CD4-positive, alpha-beta T cell treated with Interleukin-15 for 4 hours (primary cell): ENCODE measurements at regions not wholly inside any gene's neighbourhood (a gene's known extent, or its start where the extent isn't known, plus 50 kb on each side); places are given as distances from the start of the nearest gene placed in this dataset.
"Not testable (repeated sequence)": the region's sequence is repeated elsewhere in the genome, so short reads cannot be mapped to it uniquely, and the experiment has no call there.

Experiments used
- DNase-seq: peaks from one replicate; pipeline ENCODE4 v3.0.0-alpha.2; 2020; ENCODE audit warnings: low spot score

DNA sequence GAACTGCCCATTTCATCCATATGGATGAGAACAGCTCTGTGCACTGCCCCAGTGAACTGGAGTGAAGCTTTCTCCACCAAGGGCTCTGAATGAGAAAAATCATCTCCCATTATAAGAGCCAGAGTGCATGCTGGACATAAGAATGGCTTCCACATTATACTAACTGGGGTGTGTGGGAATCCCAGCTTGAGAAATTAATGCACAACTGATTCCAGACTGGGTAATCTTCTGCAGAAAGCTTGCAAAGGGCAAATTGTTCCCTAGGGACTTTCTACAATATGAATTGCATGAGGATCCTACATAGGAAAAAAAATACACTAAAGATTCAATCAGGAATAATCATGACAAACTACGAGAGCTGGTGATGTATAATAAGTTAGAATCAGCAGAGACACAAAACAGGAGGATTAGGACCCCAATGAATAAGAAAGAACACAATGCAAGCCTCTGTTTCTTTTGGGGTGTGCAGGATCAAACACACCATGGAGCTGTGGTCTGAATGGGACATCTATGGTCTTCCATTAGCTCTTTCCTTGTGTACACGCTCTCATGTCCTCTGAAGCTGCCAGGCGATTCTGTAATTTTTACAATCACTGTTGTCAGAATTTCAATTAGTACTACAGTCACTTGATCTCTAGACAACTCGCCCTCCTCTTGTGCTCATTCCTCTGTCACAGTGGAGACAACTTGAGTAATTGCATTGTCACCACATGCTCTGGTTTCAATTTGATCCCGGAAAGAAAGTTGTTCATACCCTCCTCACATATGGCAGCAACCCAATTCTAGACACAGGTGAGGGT, 1327.4 kb downstream of the GATA3 start:
- DNase-seq, result no peak

DNA sequence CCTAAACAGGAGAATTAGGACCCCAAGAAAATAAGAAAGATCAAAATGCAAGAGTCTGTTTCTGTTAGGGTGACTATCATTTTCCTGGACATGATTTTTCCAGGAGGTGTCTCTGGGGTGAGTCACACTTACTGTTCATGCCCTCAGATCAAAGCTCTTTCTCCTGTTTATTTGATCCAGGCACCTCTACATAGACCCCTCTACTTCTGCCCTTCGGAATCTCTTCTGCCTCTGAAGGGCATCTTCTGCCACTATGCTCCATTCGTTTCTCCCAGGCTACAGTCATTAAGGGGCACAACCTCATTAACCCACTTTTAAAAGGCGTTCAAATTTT, 1328.0 kb downstream of the GATA3 start:
- no peak for DNase-seq

DNA sequence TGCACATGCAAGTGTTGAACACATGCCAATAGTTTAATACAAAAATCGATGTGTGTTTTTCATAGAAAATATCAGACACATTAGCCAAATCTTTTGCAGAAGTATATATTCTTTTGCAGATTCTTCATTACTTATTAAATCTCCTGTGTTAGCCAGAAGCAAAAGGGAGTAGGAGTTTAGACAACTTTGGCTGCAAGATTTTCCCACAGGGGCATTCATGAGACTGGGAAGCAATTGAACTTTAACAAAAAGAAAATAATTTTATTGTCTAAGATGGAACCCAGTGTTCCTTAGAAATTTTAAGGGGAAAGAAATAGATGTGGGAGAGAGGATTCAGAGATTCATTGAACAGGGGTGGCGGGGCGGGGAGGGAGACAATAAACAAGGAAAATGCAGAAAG, 1336.0 kb downstream of the GATA3 start:
- DNase-seq, result no peak

DNA sequence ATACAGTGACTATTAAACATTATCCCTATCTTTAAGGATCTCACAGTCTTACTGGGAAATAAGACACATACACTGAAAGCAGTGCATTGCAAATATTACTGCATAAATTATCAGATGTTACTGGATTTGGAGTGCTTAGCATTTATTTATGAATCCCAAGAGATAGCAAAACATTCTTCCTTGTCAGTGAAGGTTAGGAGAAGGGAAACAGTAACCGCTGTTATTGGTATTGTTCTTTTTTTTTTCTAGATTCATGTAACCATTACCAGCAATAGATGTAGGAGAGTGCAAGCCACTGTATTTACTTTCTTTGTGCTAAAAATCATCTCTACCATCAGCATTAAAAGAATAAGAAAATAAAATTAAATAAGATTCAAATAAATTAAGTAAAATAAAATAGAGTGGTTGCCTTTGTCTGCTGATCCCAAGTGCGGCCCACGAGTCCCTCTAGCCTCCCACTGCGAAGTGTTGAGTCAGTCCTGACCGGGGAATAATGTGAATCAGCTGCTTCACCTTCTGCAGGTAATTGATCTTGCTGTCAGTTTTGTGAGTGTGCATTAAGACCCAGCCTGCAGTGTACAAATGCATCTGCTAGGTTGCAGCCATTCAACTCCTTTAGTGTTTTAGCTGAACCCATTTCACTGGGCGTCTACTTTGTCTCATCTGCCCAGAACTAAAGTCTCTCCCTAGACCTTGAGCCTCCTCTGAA, 1344.9 kb downstream of the GATA3 start:
- DNase-seq, result no peak

DNA sequence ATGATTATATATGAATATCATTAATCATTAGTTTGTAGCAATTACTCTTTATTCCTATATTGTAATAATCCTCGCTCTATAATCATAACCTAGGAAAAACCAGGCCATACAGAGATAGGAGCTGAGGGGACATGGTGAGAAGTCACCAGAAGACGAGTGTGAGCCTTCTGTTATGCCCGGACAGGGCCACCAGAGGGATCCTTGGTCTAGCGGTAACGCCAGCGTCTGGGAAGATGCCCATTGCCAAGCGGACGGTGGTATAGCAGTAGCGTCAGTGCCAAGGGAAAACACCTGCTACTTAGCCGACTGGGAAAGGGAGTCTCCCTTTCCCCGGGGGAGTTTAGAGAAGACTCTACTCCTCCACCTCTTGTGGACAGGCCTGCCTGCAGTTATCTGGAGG, 1347.6 kb downstream of the GATA3 start:
- not testable (repeated sequence) for DNase-seq

DNA sequence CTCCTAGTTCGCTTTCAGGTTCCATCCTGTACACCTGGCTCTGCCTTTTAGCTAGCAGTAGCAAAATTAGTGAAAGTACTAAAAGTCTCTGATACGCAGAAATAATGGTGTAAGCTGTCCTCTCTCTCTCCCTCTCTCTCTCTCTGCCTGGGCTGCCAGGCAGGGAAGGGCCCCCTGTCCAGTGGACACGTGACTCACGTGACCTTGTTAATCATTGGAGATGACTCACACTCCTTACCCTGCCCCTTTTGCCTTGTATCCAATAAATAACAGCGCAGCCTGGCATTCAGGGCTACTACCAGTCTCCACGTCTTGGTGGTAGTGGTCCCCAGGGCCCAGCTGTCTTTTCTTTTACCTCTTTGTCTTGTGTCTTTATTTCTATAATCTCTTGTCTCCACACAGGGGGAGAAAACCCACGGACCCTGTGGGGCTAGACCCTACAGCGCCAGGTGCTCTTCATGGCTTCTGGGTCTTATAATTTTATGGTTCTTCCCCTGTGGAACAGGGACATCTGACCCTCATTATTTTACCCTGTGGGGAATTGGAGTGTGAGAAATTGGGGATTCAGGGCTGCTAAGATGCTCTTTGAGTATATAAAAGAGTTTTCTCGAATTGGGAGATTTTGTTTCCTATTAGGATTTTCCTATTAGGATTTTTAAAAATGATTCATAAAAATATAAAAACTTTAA, 1348.2 kb downstream of the GATA3 start:
- DNase-seq, result not testable (repeated sequence)

DNA sequence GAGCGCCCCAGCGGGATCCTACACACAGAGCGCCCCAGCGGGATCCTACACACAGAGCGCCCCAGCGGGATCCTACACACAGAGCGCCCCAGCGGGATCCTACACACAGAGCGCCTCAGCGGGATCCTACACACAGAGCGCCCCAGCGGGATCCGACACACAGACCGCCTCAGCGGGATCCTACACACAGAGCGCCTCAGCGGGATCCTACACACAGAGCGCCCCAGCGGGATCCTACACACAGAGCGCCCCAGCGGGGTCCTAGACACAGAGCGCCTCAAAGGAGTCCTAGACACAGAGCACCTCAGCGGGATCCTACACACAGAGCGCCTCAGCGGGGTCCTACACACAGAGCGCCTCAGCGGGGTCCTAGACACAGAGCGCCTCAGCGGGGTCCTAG, 1352.7 kb downstream of the GATA3 start:
- DNase-seq, result not testable (repeated sequence)

DNA sequence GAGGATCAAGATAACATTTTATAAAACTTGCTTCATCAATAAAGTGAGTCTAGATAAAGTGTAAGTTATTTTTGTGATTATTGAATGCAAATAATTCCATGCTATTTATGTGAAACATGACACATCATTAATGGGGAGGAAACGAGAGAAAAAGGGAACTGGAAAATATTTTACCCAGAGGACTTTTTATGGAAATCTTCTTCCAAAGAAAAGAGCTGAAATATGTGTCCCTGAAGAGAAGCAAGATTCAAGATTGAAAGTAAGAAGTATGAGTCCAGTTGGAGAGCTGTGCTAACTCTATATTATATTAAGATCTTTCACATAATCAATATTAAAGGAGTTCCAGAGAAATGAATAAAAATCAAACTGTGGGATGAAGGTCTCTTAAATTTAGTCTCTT, 1361.8 kb downstream of the GATA3 start:
- DNase-seq, result no peak

DNA sequence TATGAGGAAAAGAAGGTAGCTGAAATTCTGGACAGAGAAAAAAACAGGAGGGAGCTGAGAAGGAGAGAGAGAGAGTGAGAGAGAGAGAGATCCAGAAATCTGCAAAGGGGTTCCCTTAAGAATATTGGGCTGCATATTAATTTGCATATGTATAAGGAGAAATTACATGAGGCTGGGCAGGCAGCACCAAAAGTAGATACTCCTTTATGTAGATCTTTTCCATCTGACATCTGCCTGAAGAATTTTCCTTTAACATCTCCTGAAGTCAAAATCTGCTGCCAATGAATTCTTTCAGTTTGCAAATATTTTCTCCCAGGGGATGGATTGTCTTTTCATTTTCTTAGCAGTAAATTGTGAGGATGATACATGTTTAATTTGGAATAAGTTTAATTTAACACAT, 1365.3 kb downstream of the GATA3 start:
- no peak for DNase-seq

DNA sequence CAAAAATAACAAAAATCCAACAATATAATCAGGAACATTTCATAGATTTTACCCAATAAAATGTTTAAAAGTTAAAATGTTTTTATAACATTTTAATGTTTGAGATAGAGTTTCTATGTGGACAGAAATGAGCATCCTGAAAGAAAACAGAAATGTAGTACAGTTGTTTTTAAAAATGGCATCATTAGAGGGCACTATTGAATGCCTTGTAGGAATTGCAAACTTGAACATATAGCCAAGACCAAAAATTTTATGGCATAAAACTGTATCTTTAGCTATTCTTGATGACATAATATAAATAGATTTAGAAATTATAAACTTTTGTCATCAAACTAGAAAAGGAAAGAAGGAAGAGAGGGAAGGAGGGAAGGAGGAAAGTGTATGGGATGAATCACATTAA, 1372.7 kb downstream of the GATA3 start:
- DNase-seq, result no peak

DNA sequence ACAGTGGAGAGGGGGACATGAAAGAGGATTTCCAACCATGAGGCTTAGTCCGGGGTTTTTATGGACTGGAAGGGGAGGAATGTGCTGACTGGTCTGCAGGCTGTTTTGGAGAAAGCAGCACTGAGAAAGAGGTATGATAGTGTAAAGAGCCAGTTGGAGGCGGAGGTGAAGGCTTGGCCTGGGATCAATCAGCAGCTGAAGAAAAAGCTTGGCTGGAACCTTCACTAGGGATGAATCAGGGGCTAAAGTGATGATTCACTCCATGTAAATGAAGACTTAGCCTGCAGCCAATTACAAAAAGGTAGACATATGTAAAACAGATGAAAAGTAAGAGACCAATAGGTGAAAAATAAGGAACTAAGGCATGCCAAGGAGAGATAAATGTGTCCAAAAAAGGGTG, 1382.6 kb downstream of the GATA3 start:
- no peak for DNase-seq

DNA sequence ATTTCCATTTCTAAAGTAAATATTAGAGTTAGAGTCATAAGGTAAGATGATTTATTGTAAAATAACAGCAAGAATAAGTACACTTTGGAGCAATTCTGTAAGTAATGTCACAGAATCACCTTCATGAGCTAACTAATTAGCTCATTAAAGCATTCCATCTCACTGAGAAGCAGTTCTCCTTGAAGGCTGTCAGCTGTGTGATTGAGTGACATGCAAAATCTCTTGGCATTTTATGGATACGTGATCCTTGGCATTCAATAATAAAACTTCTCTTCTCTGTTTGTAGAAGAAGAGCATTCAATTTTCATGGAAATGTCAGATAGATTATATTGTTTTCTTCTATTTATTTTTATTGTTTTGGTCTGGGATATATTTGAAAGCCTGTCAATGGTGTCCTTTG, 1389.3 kb downstream of the GATA3 start:
- DNase-seq, result no peak

DNA sequence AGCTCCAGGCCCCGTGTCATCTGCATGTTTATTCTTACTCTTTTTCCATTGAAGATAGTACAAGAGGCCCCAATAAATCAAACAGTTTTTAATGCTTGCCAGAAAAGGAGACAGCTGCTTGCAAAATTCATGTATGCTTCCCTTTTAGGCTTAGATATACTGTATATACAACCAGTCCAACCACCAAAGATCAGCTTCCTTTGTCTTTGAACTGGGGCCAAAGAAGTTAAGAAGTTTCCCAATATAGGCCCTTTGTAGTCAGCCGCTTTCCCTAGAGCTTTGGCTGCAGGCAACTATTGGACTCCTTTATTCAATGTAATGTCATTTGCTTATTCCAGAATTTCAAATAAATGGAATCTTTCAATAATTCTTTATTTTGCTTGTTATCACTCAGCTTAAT, 1395.0 kb downstream of the GATA3 start:
- no peak for DNase-seq

DNA sequence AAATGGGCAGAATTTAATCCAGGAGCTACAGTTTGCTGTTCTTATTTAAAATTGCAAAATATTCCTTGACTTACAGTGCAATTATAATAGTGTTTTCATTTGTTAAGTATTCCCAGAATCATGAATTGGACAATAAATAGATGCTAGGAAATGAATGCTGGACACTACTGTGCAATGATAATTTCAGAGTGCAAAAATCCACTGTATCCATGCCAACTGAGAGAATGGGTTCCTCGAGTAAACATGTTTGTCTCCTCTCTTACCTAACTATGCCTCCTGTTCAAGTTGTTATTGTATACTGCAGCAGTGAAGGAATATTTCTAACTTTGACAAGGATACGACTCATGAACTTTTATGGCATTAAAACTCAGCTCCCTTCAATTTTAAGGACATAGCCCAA, 1396.3 kb downstream of the GATA3 start:
- no peak for DNase-seq

DNA sequence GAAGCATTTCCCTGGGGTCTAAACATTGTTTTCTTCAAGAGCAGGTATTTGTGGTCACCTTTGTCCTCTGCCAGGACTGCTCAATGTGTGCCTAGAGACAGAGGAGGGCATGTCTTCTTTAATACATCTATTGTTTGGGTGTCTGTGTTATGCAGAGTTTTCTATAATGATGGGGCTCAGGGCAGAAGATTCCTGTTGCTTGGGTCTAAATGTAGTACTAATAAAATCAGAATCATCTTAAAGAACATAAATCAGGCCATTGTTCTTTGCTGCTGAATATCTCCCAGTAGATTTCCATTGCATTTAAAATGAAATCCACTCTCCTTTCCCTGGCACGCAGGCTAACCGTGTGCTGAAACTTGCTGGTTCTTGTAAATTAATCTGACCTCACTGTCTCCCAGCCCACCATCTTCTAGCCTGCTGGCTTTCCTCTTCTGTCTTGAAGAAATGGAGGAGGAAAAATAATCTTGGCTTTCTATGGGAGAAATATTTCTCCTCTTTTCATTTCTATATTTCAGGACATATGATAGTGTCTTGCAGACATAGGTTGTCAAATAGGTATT, 1396.8 kb downstream of the GATA3 start:
- DNase-seq, result no peak

DNA sequence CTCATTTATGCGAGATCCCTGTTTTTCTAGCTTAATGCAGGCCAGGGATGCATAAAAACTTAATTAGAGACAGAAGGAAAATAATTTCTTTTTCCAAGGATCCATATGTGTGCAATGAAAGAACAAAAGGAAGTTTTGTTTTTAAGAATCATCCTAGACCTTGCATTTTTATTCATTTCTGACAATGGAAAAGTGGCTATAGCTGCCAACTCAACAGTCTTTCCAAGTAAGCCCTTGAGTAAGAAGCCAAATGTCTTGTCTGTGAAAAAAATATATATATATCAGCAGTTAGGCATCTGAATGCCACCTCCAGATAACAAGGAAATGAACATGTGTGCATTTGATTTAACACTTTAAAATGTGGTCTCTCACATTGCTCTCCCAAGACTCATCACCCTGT, 1397.6 kb downstream of the GATA3 start:
- DNase-seq, result no peak

DNA sequence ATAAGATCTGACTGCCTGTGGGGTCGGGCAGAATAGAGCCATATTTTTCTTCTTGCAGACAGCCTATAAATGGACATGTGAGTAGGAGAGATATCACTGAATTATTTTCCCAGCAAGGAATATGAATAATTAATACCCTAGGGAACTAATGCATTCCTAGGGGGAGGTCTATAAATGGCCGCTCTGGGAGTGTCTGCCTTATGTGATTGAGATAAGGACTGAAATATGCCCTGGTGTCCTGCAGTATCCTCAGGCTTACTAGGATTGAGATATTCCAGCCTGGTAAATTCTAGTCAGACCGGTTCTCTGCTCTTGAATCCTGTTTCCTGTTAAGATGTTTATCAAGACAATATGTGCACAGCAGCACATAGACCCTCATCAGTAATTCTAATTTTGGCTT, 1399.4 kb downstream of the GATA3 start:
- DNase-seq, result not testable (repeated sequence)

DNA sequence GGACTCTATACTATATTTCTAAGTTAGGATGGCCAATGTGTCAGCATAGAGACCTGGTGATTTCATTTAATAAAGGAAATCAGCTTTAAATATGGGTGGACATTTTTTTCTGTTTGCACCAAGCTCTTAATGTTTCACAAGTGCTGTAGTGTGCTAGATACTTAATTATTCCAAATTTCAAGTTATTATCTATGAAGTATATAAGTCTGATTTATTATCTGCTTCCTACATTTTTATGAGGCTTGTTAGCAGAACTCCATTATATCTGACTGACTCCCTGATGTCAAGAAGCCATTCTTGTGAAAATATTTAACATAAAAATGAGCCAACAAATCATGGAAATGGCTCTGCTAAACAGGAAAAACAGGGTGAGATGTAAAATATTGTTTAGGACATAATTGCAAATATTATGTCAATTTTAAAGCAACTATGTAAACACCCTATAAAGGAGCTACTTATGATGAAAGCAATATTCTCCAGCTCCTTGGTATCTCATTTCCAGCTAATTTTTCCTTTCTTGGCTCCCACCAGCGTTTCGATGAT, 1415.2 kb downstream of the GATA3 start:
- DNase-seq, result no peak

DNA sequence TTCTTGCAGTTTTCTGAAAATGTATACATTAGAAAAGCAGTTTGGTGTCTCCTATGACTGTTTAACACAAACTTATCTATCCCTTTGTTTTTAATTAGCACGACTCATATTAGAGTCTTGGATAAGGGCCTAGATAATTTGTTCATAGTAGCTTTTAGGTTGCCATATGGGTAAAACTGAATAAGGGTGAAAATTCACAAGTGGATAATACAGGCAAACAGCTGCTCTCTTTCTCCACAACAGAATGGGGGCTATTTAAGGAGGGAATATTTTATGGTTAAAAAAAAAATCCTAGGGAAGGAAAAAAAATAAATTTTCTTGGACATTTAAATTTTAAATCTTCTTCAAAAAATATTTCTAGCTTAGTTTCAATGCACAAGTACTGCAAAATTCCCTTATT, 1416.1 kb downstream of the GATA3 start:
- no peak for DNase-seq

DNA sequence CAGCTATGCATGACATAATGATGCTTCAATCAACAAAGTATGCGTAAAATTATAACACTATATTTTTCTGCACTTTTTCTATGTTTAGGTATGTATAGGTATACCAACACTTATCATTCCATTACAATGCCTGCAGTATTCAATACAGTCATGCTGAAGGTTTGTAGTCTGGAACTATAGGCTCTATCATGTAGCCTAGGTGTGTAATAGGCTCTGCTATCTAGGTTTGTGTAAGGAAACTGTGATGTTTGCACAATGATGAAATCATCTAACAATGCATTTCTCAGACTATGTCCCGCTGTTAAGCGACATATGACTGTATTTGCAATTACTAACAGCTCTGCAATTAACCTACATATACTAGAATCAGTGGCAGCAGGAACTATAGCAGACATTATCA, 1447.5 kb downstream of the GATA3 start:
- DNase-seq, result no peak

DNA sequence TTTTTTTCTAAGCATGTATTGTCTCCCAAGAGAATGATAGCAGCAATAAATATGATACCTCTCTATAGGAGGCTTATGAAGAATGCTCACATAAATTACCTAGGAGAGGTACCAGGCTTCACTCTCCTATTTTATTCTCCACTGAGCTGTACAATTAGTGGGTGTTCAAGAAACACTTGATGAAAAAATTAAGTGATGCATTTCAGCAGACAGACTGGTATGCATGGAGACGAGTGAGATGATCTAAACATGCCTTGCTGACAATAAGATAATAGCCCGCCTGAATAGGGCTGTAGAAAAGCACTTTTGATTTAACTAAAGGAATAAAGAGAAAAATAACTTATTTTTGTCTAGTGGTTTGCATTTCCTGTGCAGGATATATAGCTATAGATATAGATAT, 1449.7 kb downstream of the GATA3 start:
- no peak for DNase-seq

DNA sequence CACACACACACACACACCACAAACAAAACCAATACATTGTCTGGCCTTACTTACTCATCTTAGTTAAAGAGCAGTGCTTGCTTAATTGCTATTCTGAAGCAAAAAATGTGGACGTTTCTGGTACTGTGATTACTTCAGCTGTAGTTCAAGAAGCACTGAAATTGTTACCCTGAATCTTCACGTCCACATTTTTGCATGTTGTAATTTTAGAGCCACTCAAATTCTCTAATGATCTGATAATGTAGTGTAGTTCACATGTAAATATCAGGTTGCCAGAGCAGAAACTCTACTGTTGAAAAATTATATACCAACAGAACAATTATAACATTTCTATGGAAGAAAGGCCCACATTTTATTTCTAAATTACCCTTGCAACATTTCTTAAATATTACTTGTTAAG, 1451.1 kb downstream of the GATA3 start:
- no peak for DNase-seq

DNA sequence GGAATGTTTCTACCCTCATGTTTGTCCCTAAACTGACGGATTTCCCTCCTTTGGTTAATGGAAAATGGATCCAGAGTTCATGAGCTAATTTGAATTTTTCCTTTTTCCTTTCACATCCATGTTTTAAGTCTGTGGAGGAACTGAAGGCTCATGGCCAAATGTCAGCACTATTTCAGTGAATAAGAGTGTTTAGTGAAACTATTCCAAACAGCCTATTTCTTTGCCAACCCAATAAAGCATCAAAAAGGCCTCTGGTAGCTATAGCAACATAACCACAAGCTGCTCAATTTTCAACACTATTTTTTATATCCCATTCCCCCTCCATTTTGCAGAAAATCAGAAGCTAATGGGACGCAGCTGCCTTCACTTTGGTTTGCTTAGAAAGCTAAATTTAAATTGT, 1454.1 kb downstream of the GATA3 start:
- no peak for DNase-seq
